ENCODE measurements at regions not wholly inside any gene's neighbourhood (a gene's known extent, or its start where the extent isn't known, plus 50 kb on each side); places are given as distances from the start of the nearest gene placed in this dataset.
A peak's percentile ranks its signal among the peaks of the same experiment; 100 is the strongest.

GRCh38 chr6:92759178-92759577 is 660.2 kb downstream of the EPHA7 start:
- no peak for TF ChIP-seq CTCF (conservative IDR thresholded peaks at IDR 0.05; ENCODE audit: low read depth)
- no peak overlapping the region for H3K27ac ChIP-seq
- ChIA-PET CTCF (no interaction called here), POLR2A (ENCODE audit: low non-redundant PET) (no interaction called here)
- no peak for DNase-seq (ENCODE audit: low spot score)

GRCh38 chr6:92757925-92758324 is 661.4 kb downstream of the EPHA7 start:
- H3K27ac ChIP-seq, result no peak overlapping the region; the same call in 1 of the 2 replicates
- ChIA-PET CTCF (no interaction called here), POLR2A (ENCODE audit: low non-redundant PET) (no interaction called here)
- no peak for DNase-seq (ENCODE audit: low spot score)
- TF ChIP-seq CTCF (conservative IDR thresholded peaks at IDR 0.05; ENCODE audit: low read depth), result no peak

GRCh38 chr6:92756912-92757311 is 662.4 kb downstream of the EPHA7 start:
- TF ChIP-seq CTCF (conservative IDR thresholded peaks at IDR 0.05; ENCODE audit: low read depth), result no peak
- CTCF ChIA-PET, result no interaction called here
- POLR2A ChIA-PET (ENCODE audit: low non-redundant PET), result no interaction called here
- H3K27ac ChIP-seq, result no peak overlapping the region
- peak; percentile 41 for DNase-seq (ENCODE audit: low spot score)

- ChIA-PET POLR2A (ENCODE audit: low non-redundant PET) (no interaction called here), CTCF (no interaction called here)
- no peak for DNase-seq (ENCODE audit: low spot score)
- TF ChIP-seq CTCF (conservative IDR thresholded peaks at IDR 0.05; ENCODE audit: low read depth), result no peak
- no peak overlapping the region for H3K27ac ChIP-seq
These were observed 665.4 kb downstream of the EPHA7 start for GRCh38 chr6:92753956-92754355.

- DNase-seq (ENCODE audit: low spot score), result no peak
- ChIA-PET CTCF (no interaction called here), POLR2A (ENCODE audit: low non-redundant PET) (no interaction called here)
- TF ChIP-seq CTCF (conservative IDR thresholded peaks at IDR 0.05; ENCODE audit: low read depth), result no peak
- no peak overlapping the region for H3K27ac ChIP-seq
These were observed 667.2 kb downstream of the EPHA7 start for GRCh38 chr6:92752114-92752513.

GRCh38 chr6:92748131-92748530 is 671.2 kb downstream of the EPHA7 start:
- TF ChIP-seq CTCF (conservative IDR thresholded peaks at IDR 0.05; ENCODE audit: low read depth), result no peak
- CTCF ChIA-PET, result no interaction called here
- H3K27ac ChIP-seq, result no peak overlapping the region
- POLR2A ChIA-PET (ENCODE audit: low non-redundant PET), result no interaction called here
- DNase-seq (ENCODE audit: low spot score), result no peak

- no peak for TF ChIP-seq CTCF (conservative IDR thresholded peaks at IDR 0.05; ENCODE audit: low read depth)
- H3K27ac ChIP-seq, result no peak overlapping the region
- POLR2A ChIA-PET (ENCODE audit: low non-redundant PET), result no interaction called here
- no peak for DNase-seq (ENCODE audit: low spot score)
- CTCF ChIA-PET, result no interaction called here
These were observed 681.4 kb downstream of the EPHA7 start for GRCh38 chr6:92737983-92738382.
